ENCODE measurements at regions not wholly inside any gene's neighbourhood (a gene's known extent, or its start where the extent isn't known, plus 50 kb on each side); places are given as distances from the start of the nearest gene placed in this dataset.

DNA sequence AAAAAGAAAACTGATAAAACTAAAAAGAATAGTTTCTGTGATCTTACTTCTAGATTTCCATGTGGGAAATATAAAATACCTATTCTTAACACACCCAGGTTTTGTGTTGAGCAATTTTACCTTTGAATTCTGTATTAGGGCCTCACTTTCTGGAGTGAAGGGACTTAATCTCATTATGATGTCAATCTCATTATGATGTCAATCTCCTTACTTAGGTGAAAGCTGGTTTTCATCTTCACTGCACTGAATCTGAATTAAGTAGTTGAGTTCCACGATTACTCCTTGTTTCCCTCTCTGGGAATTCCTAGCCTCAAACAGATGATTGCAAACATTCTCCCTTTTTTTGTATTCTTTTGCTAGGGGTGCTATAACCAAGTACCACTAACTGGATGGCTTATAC lies 1367.2 kb downstream of the EFNB2 start:
- H3K27ac Mint-ChIP-seq (ENCODE audit: unreplicated experiment): no peak overlapping the region
- no peaks in the 10 kb centered on the region for H3K4me1 Mint-ChIP-seq (ENCODE audit: low read depth)
- H3K9me3 Mint-ChIP-seq (ENCODE audit: low read depth): no peaks in the 10 kb centered on the region
- DNase-seq (ENCODE audit: low spot score): no peak
- no peaks in the 10 kb centered on the region for H3K27me3 Mint-ChIP-seq (ENCODE audit: low read depth)
- TF ChIP-seq, protein P1, sequence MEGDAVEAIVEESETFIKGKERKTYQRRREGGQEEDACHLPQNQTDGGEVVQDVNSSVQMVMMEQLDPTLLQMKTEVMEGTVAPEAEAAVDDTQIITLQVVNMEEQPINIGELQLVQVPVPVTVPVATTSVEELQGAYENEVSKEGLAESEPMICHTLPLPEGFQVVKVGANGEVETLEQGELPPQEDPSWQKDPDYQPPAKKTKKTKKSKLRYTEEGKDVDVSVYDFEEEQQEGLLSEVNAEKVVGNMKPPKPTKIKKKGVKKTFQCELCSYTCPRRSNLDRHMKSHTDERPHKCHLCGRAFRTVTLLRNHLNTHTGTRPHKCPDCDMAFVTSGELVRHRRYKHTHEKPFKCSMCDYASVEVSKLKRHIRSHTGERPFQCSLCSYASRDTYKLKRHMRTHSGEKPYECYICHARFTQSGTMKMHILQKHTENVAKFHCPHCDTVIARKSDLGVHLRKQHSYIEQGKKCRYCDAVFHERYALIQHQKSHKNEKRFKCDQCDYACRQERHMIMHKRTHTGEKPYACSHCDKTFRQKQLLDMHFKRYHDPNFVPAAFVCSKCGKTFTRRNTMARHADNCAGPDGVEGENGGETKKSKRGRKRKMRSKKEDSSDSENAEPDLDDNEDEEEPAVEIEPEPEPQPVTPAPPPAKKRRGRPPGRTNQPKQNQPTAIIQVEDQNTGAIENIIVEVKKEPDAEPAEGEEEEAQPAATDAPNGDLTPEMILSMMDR (IDR thresholded peaks at IDR 0.05): no peak
- H3K4me3 Mint-ChIP-seq (ENCODE audit: unreplicated experiment): no peak overlapping the region
- H3K36me3 Mint-ChIP-seq (ENCODE audit: low read depth): no peaks in the 10 kb centered on the region

DNA sequence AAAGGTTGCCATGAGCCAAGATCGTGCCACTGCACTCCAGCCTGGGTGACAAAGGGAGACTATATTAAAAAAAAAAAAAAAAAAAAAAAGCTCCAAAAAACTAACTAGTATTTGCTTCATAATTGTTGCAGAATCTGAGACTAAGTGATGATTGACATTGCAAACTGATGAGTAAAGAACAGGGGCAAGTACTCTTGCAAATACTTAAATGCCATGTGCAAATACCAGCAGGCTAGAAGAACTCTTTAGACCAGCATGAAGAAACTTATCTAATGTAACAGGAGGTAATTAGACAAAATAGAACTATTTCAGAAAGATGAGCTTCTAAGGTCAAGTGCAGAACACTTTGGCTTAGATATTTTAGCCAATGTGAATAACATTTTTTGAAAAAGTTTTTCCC lies 1368.1 kb downstream of the EFNB2 start:
- Mint-ChIP-seq H3K36me3 (ENCODE audit: low read depth) (no peaks in the 10 kb centered on the region), H3K4me3 (ENCODE audit: unreplicated experiment) (no peak overlapping the region), H3K27ac (ENCODE audit: unreplicated experiment) (no peak overlapping the region), H3K27me3 (ENCODE audit: low read depth) (no peaks in the 10 kb centered on the region), H3K9me3 (ENCODE audit: low read depth) (no peaks in the 10 kb centered on the region), H3K4me1 (ENCODE audit: low read depth) (no peaks in the 10 kb centered on the region)
- TF ChIP-seq, protein P1 (IDR thresholded peaks at IDR 0.05): no peak
- no peak for DNase-seq (ENCODE audit: low spot score)

DNA sequence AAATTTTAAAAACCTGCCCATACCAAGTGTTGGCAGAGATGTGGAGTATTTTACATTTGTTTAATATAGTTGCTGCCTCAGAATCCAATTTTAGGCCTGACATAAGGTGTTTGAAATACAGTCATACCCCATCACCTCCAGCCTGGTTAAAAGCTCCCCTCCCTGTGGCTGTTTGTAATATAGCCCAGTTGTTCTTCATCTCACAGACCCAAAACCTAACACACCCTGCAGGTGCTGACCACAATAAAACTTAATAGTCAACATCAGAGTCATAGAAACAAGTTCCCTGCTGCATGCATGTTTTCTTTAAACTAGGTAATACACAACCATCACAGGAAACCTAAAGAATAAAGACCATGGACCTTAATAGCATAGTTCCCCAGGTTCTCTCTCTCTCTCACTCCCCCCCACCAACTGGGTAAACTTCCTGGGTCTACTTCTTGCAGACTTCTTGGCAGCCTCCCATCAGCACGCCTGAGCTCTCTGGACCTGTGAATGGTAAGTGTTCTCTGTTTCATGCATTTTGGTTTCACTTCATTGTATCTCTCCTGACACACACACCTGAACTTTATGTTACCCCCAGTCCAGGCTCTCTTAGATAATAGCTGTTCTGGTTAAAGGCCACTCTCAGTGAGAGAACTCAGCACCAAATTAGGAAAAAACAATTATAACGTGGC lies 1369.9 kb downstream of the EFNB2 start:
- Mint-ChIP-seq H3K9me3 (ENCODE audit: low read depth) (no peaks in the 10 kb centered on the region), H3K27me3 (ENCODE audit: low read depth) (no peaks in the 10 kb centered on the region), H3K27ac (ENCODE audit: unreplicated experiment) (no peak overlapping the region), H3K36me3 (ENCODE audit: low read depth) (no peaks in the 10 kb centered on the region), H3K4me3 (ENCODE audit: unreplicated experiment) (no peak overlapping the region), H3K4me1 (ENCODE audit: low read depth) (peaks cover 8% of the 10 kb centered on the region)
- DNase-seq (ENCODE audit: low spot score): no peak
- TF ChIP-seq, protein P1 (IDR thresholded peaks at IDR 0.05): no peak

DNA sequence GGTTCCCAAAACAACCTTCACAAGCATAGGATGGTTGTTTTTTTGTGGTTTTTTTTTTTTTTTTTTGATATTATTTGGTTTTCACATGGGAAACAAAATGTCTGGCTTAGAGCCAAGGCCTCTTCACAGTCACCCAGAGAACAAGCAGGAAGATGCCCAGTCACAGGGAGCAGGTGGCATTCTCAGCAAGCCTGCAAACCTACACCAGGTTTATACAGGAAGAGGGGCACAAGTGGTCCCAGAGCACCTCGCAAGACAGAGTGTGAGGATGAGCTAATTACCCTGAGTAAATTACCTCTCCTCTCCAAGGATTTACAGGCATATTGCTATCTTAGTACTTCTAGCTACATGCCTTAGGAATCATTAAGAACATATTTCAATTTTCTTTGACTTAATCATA lies 1375.6 kb downstream of the EFNB2 start:
- Mint-ChIP-seq H3K27me3 (ENCODE audit: low read depth) (no peaks in the 10 kb centered on the region), H3K4me1 (ENCODE audit: low read depth) (peaks cover 8% of the 10 kb centered on the region), H3K9me3 (ENCODE audit: low read depth) (no peaks in the 10 kb centered on the region), H3K4me3 (ENCODE audit: unreplicated experiment) (no peak overlapping the region), H3K36me3 (ENCODE audit: low read depth) (no peaks in the 10 kb centered on the region), H3K27ac (ENCODE audit: unreplicated experiment) (no peak overlapping the region)
- DNase-seq (ENCODE audit: low spot score): no peak
- TF ChIP-seq, protein P1 (IDR thresholded peaks at IDR 0.05): no peak

DNA sequence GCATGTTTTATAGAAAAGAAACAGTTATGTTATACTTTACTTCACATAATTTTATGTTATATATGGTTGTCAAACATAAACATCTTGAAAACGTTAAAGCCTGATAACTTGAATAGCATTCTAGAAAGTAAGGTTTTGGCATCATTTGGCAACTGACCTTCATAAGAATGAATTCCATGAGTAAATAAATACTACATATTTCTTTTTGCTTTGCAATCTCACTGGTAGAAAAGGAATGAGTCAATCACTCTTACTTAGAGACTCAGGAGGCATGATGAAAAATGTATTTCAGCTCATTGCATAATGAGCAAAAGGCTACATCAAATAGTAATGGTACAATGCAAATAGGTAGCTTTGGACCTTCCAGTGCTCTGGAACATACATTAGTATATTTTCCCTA lies 1381.9 kb downstream of the EFNB2 start:
- TF ChIP-seq, protein P1 (IDR thresholded peaks at IDR 0.05): no peak
- DNase-seq (ENCODE audit: low spot score): no peak
- Mint-ChIP-seq H3K27me3 (ENCODE audit: low read depth) (no peaks in the 10 kb centered on the region), H3K27ac (ENCODE audit: unreplicated experiment) (peak overlapping the region; percentile 6), H3K36me3 (ENCODE audit: low read depth) (no peaks in the 10 kb centered on the region), H3K9me3 (ENCODE audit: low read depth) (no peaks in the 10 kb centered on the region), H3K4me1 (ENCODE audit: low read depth) (peaks cover 5% of the 10 kb centered on the region), H3K4me3 (ENCODE audit: unreplicated experiment) (no peak overlapping the region)

Data from chondrocyte (in vitro differentiated cells).